ENCODE measurements at regions not wholly inside any gene's neighbourhood (a gene's known extent, or its start where the extent isn't known, plus 50 kb on each side); places are given as distances from the start of the nearest gene placed in this dataset.
A peak's percentile ranks its signal among the peaks of the same experiment; 100 is the strongest.

GRCh38 chr20:57087102-57087501 lies 179.3 kb downstream of the BMP7 start:
- H3K23ac ChIP-seq (ENCODE audit: insufficient read length, low read depth, low read length) = no peak overlapping the region
- H3K27me3 ChIP-seq (ENCODE audit: insufficient read depth, low read length) = no peaks in the 10 kb centered on the region; the same call in 1 of the 2 replicates
- peak; percentile 46 for DNase-seq
- H2BK120ac ChIP-seq (ENCODE audit: low read depth, low read length, poor library complexity, severe bottlenecking) = no peak overlapping the region
- TF ChIP-seq CTCF (conservative IDR thresholded peaks at IDR 0.05) = no peak
- H4K91ac ChIP-seq (ENCODE audit: insufficient read length, low read depth, low read length) = no peak overlapping the region
- no CpG with 5 or more reads among the region's 16 CpGs for WGBS (ENCODE audit: extremely low coverage, insufficient read length, low lambda C conversion rate)
- no peak overlapping the region for H3K4me2 ChIP-seq (ENCODE audit: insufficient read depth, insufficient read length, low read length)
- no peak overlapping the region for H3T11ph ChIP-seq (ENCODE audit: low read length)
- H2BK5ac ChIP-seq (ENCODE audit: insufficient read length, low read length) = no peak overlapping the region
- H2BK12ac ChIP-seq (ENCODE audit: insufficient read length, low read depth, low read length) = no peak overlapping the region
- no peak overlapping the region for H3K4ac ChIP-seq (ENCODE audit: low read depth, low read length)
- Mint-ChIP-seq H3K4me1 (peaks cover 2 to 6% of the 10 kb centered on the region in 2 experiments; a peak in 3 of 4 replicates), H3K36me3 (ENCODE audit: insufficient read depth in 1 of 3, low read depth in 3 of 3) (no peaks in the 10 kb centered on the region; a peak in 1 of 7 replicates), H3K27ac (no peak overlapping the region), H3K4me3 (no peak overlapping the region), H3K27me3 (ENCODE audit: low read depth) (peaks cover 40% of the 10 kb centered on the region), H3K9me3 (peaks cover 0 to 18% of the 10 kb centered on the region in 2 experiments; a peak in 2 of 5 replicates)
- no peak overlapping the region for H4K8ac ChIP-seq (replicated peaks; ENCODE audit: insufficient read length, low read depth, low read length)
- H4K20me1 ChIP-seq (ENCODE audit: control insufficient read depth, insufficient read depth, insufficient read length) = peaks cover 3% of the 10 kb centered on the region
- H3K18ac ChIP-seq (ENCODE audit: insufficient read length, low read depth, low read length) = no peak overlapping the region
- no peaks in the 10 kb centered on the region for H3K79me2 ChIP-seq (ENCODE audit: insufficient read depth, low read length)
- no peak overlapping the region for H3K27ac ChIP-seq (ENCODE audit: insufficient read length, low read depth, low read length)
- no peak overlapping the region for H2AK5ac ChIP-seq (ENCODE audit: insufficient read length, low read length)
- H3K14ac ChIP-seq (ENCODE audit: insufficient read depth, low read length) = no peak overlapping the region
- H2BK20ac ChIP-seq (ENCODE audit: low read depth, low read length, poor library complexity, severe bottlenecking) = no peak overlapping the region
- no peaks in the 10 kb centered on the region for H3K79me1 ChIP-seq (ENCODE audit: insufficient read depth, low read depth, low read length, poor library complexity, severe bottlenecking)
- no peak overlapping the region for H2BK15ac ChIP-seq (ENCODE audit: low read depth, low read length)
- no peak overlapping the region for H3K9ac ChIP-seq (ENCODE audit: extremely low read depth, insufficient read length, low read length)
- no peak overlapping the region for H4K5ac ChIP-seq (ENCODE audit: insufficient read length, low read depth, low read length)
- H3K23me2 ChIP-seq (ENCODE audit: insufficient read length, low read depth, low read length, poor library complexity, severe bottlenecking) = no peaks in the 10 kb centered on the region
- H3K56ac ChIP-seq (ENCODE audit: insufficient read length, low read depth, low read length) = no peak overlapping the region
- no peaks in the 10 kb centered on the region for H3K4me1 ChIP-seq (ENCODE audit: insufficient read depth, low read length)
- no peak overlapping the region for H2AFZ ChIP-seq (ENCODE audit: low read length)
- H3K9me3 ChIP-seq (ENCODE audit: control insufficient read depth, low read depth, low read length) = no peaks in the 10 kb centered on the region
